ENCODE measurements at regions not wholly inside any gene's neighbourhood (a gene's known extent, or its start where the extent isn't known, plus 50 kb on each side); places are given as distances from the start of the nearest gene placed in this dataset.

GRCh38 chr5:168147106-168147505, 144.3 kb upstream of the WWC1 start:
- no TSS peak for BruUV-seq (replicated peaks)
- H2AFZ ChIP-seq (ENCODE audit: control insufficient read depth, low read depth, low read length): no peak overlapping the region
- no peaks in the 10 kb centered on the region for H3K9me3 ChIP-seq (replicated peaks; ENCODE audit: control insufficient read depth, insufficient read depth, low read length)
- H3K9ac ChIP-seq (ENCODE audit: control insufficient read depth, insufficient read depth, low read length): no peak overlapping the region
- ChIA-PET SMC1A (ENCODE audit: uncharacterized antibody, unreplicated experiment) (no interaction called here), POLR2A (no interaction called here), RAD21 (ENCODE audit: unreplicated experiment) (no interaction called here), CTCF (interaction anchor here (0.7 kb wide), 1 partner anchor 11 kb away, joined by 3 read pairs; no protein-coding TSS in a partner anchor)
- H3K27me3 ChIP-seq (replicated peaks in 1 of 2; ENCODE audit: control insufficient read depth in 2 of 2, insufficient read depth in 2 of 2, low read length in 1 of 2): no peaks in the 10 kb centered on the region; a peak in 2 of 4 replicates
- in situ Hi-C loops (cut with MboI): no loop called here
- WGBS (ENCODE audit: insufficient coverage, insufficient replicate concordance, low lambda C conversion rate, missing lambda C conversion rate): 59% methylated on average over 8 of the region's 8 CpGs
- no peaks in the 10 kb centered on the region for H3K4me1 ChIP-seq (ENCODE audit: control insufficient read depth, insufficient read depth, low read length)
- H3K4me3 ChIP-seq: no peak overlapping the region
- H3K27ac ChIP-seq (ENCODE audit: control insufficient read depth, insufficient read depth): no peak overlapping the region
- DNase-seq (ENCODE audit: low read depth, low spot score) (no peak), ATAC-seq (no peak), FAIRE-seq (no peak)
- H3K36me3 ChIP-seq (ENCODE audit: control insufficient read depth in 2 of 2, insufficient read depth in 2 of 2, low read length in 1 of 2): no peaks in the 10 kb centered on the region
- intact Hi-C loops (cut with micrococcal nuclease; ENCODE audit: unreplicated experiment): no loop called here
- H3K79me2 ChIP-seq (ENCODE audit: control insufficient read depth, insufficient read depth, low read length): no peaks in the 10 kb centered on the region
- no peak overlapping the region for H3K4me2 ChIP-seq (ENCODE audit: control insufficient read depth, insufficient read depth)
- H4K20me1 ChIP-seq (ENCODE audit: control insufficient read depth, insufficient read depth): no peaks in the 10 kb centered on the region
- no peak for TF ChIP-seq NR2C1 (IDR thresholded peaks at IDR 0.05)
- TF ChIP-seq MXI1 (IDR thresholded peaks at IDR 0.05; ENCODE audit: low read depth, low read length): no peak
- TF ChIP-seq POLR2AphosphoS2 (IDR thresholded peaks at IDR 0.05; ENCODE audit: low read depth, low read length): no peak
- TF ChIP-seq POU2F2 (IDR thresholded peaks at IDR 0.05; ENCODE audit: borderline replicate concordance, low read depth, low read length): no peak
- TF ChIP-seq BMI1 (IDR thresholded peaks at IDR 0.05; ENCODE audit: borderline replicate concordance): no peak
- no peak for TF ChIP-seq SMARCA5 (IDR thresholded peaks at IDR 0.05)
- TF ChIP-seq NFIC (IDR thresholded peaks at IDR 0.05; ENCODE audit: low read depth, low read length): no peak
- no peak for TF ChIP-seq NKRF (conservative IDR thresholded peaks at IDR 0.05)
- no peak for TF ChIP-seq BACH1 (IDR thresholded peaks at IDR 0.05; ENCODE audit: borderline replicate concordance)
- no peak for TF ChIP-seq NR2F1 (conservative IDR thresholded peaks at IDR 0.05)
- no peak for TF ChIP-seq TCF12 (IDR thresholded peaks at IDR 0.05; ENCODE audit: low read depth, low read length)
- no peak for TF ChIP-seq CHD2 (IDR thresholded peaks at IDR 0.05; ENCODE audit: borderline replicate concordance, low read depth, low read length)
- no peak for TF ChIP-seq DPF2 (IDR thresholded peaks at IDR 0.05)

All from GM12878 (cell line).